IMR-90 (cell line): ENCODE measurements at regions not wholly inside any gene's neighbourhood (a gene's known extent, or its start where the extent isn't known, plus 50 kb on each side); places are given as distances from the start of the nearest gene placed in this dataset.

Experiments
- ATAC-seq: fragments of 200-7000 bp; cut with Tn5 transposase; 2 replicates; pipeline ENCODE4 v1.9.1; 2020; ENCODE audit warnings: low read depth, mild to moderate bottlenecking, moderate library complexity
- BruUV-seq: library from RNA; stranded (reverse); fragments of 400-500 nt; replicated peaks from 2 replicates; lab custom pipeline; 2021; lab: Mats Ljungman, UMichigan
- CTCF ChIA-PET: fragments of 300-600 bp; formaldehyde crosslinking; extraction: SDS; loops from one replicate; lab custom pipeline; 2021; ENCODE audit warnings: antibody characterized with exemption; lab: Yijun Ruan, JAX
- POLR2A ChIA-PET: fragments of 300-600 bp; sonication (Branson Sonifier 250); formaldehyde crosslinking; loops from one replicate; lab custom pipeline; 2022; ENCODE audit warnings: antibody characterized with exemption; ENCODE audit not compliant: unreplicated experiment; lab: Charles Lee
- DNase-seq: peaks from one replicate; pipeline ENCODE4 v3.0.0; 2013
- H2AFZ ChIP-seq: replicated peaks from 2 replicates; pipeline ENCODE3; 2013; ENCODE audit warnings: low read length, mild to moderate bottlenecking; ENCODE audit not compliant: poor library complexity
- H2AK5ac ChIP-seq: 2 replicates; pipeline ENCODE4 v1.6.1; 2013; ENCODE audit warnings: low read depth, low read length, inconsistent platforms
- H2AK9ac ChIP-seq: replicated peaks from 2 replicates; pipeline ENCODE3; 2013; ENCODE audit warnings: mild to moderate bottlenecking, low read depth, low read length, moderate library complexity; ENCODE audit not compliant: poor library complexity
- H2BK120ac ChIP-seq: 2 replicates; pipeline ENCODE4 v1.6.1; 2013; ENCODE audit warnings: low read depth, low read length, inconsistent platforms
- H2BK15ac ChIP-seq: 3 replicates; pipeline ENCODE4 v1.6.1; 2013; ENCODE audit warnings: low read depth, low read length, inconsistent platforms
- H2BK20ac ChIP-seq: 2 replicates; pipeline ENCODE4 v1.6.1; 2013; ENCODE audit warnings: low read depth, mild to moderate bottlenecking, inconsistent platforms, low read length, moderate library complexity
- H2BK5ac ChIP-seq: 2 replicates; pipeline ENCODE4 v1.6.1; 2013; ENCODE audit warnings: mild to moderate bottlenecking, low read depth, low read length, inconsistent platforms; ENCODE audit not compliant: poor library complexity, severe bottlenecking
- H3K14ac ChIP-seq: replicated peaks from 2 replicates; pipeline ENCODE4 v1.6.1; 2013; ENCODE audit warnings: low read depth, low read length, inconsistent platforms
- H3K18ac ChIP-seq: 2 replicates; pipeline ENCODE4 v1.6.1; 2013; ENCODE audit warnings: low read depth, low read length, control low read depth
- H3K23ac ChIP-seq: 2 replicates; pipeline ENCODE4 v1.6.1; 2013; ENCODE audit warnings: low read depth, low read length, inconsistent platforms
- H3K27ac ChIP-seq: 2 replicates; pipeline ENCODE4 v1.5.1; 2013; ENCODE audit warnings: mild to moderate bottlenecking, control low read depth, low read length; ENCODE audit not compliant: insufficient read depth
- H3K27me3 ChIP-seq: 2 replicates; pipeline ENCODE4 v1.6.1; 2013; ENCODE audit warnings: low read length; ENCODE audit not compliant: control insufficient read depth, insufficient read depth
- H3K36me3 ChIP-seq: 2 replicates; pipeline ENCODE4 v1.6.1; 2013; ENCODE audit warnings: low read length, mixed read lengths; ENCODE audit not compliant: control insufficient read depth, insufficient read depth
- H3K4ac ChIP-seq: 2 replicates; pipeline ENCODE4 v1.6.1; 2013; ENCODE audit warnings: low read depth, low read length, inconsistent platforms
- H3K4me1 ChIP-seq: 2 replicates; pipeline ENCODE4 v1.6.1; 2013; ENCODE audit warnings: low read length, mixed read lengths; ENCODE audit not compliant: control insufficient read depth, insufficient read depth
- H3K4me2 ChIP-seq: 2 replicates; pipeline ENCODE4 v1.6.1; 2013; ENCODE audit warnings: low read depth, mild to moderate bottlenecking, control low read depth, low read length, moderate library complexity
- H3K4me3 ChIP-seq: 2 replicates; pipeline ENCODE4 v1.5.1; 2013; ENCODE audit warnings: low read depth, mild to moderate bottlenecking, control low read depth, low read length, moderate library complexity; ENCODE audit not compliant: insufficient read depth
- H3K56ac ChIP-seq: 2 replicates; pipeline ENCODE4 v1.6.1; 2013; ENCODE audit warnings: low read length, inconsistent platforms; ENCODE audit not compliant: insufficient read depth; ENCODE audit errors: extremely low read depth
- H3K79me1 ChIP-seq, 2 experiments: 2 replicates each; pipeline ENCODE4 v1.6.1; 2013; ENCODE audit warnings: low read length in 2 of 2, inconsistent platforms in 1 of 2, low read depth in 1 of 2
- H3K9ac ChIP-seq: 2 replicates; pipeline ENCODE4 v1.6.1; 2013; ENCODE audit warnings: low read depth, low read length, control low read depth
- H3K9me1 ChIP-seq: 2 replicates; pipeline ENCODE4 v1.6.1; 2013; ENCODE audit warnings: low read length, inconsistent platforms; ENCODE audit not compliant: insufficient read depth
- H3K9me3 ChIP-seq: 2 replicates; pipeline ENCODE4 v1.6.1; 2013; ENCODE audit warnings: low read length; ENCODE audit not compliant: control insufficient read depth, insufficient read depth
- H4K20me1 ChIP-seq: 2 replicates; pipeline ENCODE4 v1.6.1; 2013; ENCODE audit warnings: low read length, inconsistent platforms; ENCODE audit not compliant: insufficient read depth
- H4K5ac ChIP-seq: 2 replicates; pipeline ENCODE4 v1.6.1; 2013; ENCODE audit warnings: mild to moderate bottlenecking, low read depth, low read length, control low read depth
- H4K8ac ChIP-seq, 2 experiments: 2 replicates each; pipeline ENCODE4 v1.6.1; 2013; ENCODE audit warnings: low read depth in 2 of 2, low read length in 2 of 2, control low read depth in 1 of 2, inconsistent platforms in 1 of 2
- H4K91ac ChIP-seq: 2 replicates; pipeline ENCODE4 v1.6.1; 2013; ENCODE audit warnings: low read depth, low read length, inconsistent platforms; ENCODE audit not compliant: insufficient read depth
- BHLHE40 ChIP-seq: fragments of 150-350 bp; IDR thresholded peaks from 2 replicates; pipeline ENCODE4 v1.6.1; 2016; ENCODE audit warnings: mild to moderate bottlenecking, low read depth, low read length
- CEBPB ChIP-seq: IDR thresholded peaks from 2 replicates; pipeline ENCODE4 v1.6.1; 2012; ENCODE audit warnings: low read depth, low read length, improper control_type of control experiment
- CHD1 ChIP-seq: IDR thresholded peaks from 2 replicates; pipeline ENCODE4 v1.6.1; 2012; ENCODE audit warnings: low read depth, low read length, improper control_type of control experiment
- FOS ChIP-seq: fragments of 150-350 bp; IDR thresholded peaks from 2 replicates; pipeline ENCODE4 v1.6.1; 2016; ENCODE audit warnings: low read depth, low read length
- MAFK ChIP-seq: IDR thresholded peaks from 2 replicates; pipeline ENCODE4 v1.6.1; 2012; ENCODE audit warnings: low read depth, low read length, improper control_type of control experiment
- MXI1 ChIP-seq: IDR thresholded peaks from 2 replicates; pipeline ENCODE4 v1.6.1; 2012; ENCODE audit warnings: low read depth, mild to moderate bottlenecking, low read length, moderate library complexity, borderline replicate concordance
- POLR2A ChIP-seq: IDR thresholded peaks from 2 replicates; pipeline ENCODE4 v1.6.1; 2012; ENCODE audit warnings: mild to moderate bottlenecking, low read depth, low read length
- RAD21 ChIP-seq: IDR thresholded peaks from 2 replicates; pipeline ENCODE4 v1.6.1; 2012; ENCODE audit warnings: low read length, improper control_type of control experiment
- RCOR1 ChIP-seq: IDR thresholded peaks from 2 replicates; pipeline ENCODE4 v1.6.1; 2012; ENCODE audit warnings: mild to moderate bottlenecking, low read length, improper control_type of control experiment; ENCODE audit not compliant: insufficient replicate concordance
- SMC3 ChIP-seq: fragments of 150-350 bp; IDR thresholded peaks from 2 replicates; pipeline ENCODE4 v1.6.1; 2016; ENCODE audit warnings: low read depth, mild to moderate bottlenecking, antibody characterized with exemption, low read length, moderate library complexity
- WGBS, 2 experiments: methylation state at CpG; one replicate each; pipeline versions ENCODE4 v1.1.5 to v1.1.7; 2013; ENCODE audit warnings: missing lambda C conversion rate in 2 of 2; ENCODE audit not compliant: insufficient read length in 1 of 2; ENCODE audit errors: extremely low coverage in 2 of 2; 5-methylcytosine and 5-hydroxymethylcytosine counted together
- dilution Hi-C: fragments of 300-500 bp; cut with HindIII; formaldehyde crosslinking; loops from one replicate; pipeline ENCODE4 v1.14.3; 2018; ENCODE audit warnings: low sequenced_read_pairs; ENCODE audit not compliant: unreplicated experiment
- in situ Hi-C: fragments of 300-500 bp; cut with MboI; formaldehyde crosslinking; loops from 3 replicates; pipeline ENCODE4 v1.14.3; 2019; ENCODE audit warnings: low sequenced_read_pairs, inconsistent platforms, mixed read lengths
- intact Hi-C: fragments of 100-400 bp; cut with micrococcal nuclease; formaldehyde crosslinking; loops from 2 replicates; pipeline ENCODE4 v1.10.0; 2022
- TF ChIP-seq, protein P1 (sequence below): fragments of 150-350 bp; IDR thresholded peaks from 2 replicates; pipeline ENCODE4 v1.6.1; 2016; ENCODE audit warnings: low read depth, mild to moderate bottlenecking, low read length, moderate library complexity, borderline replicate concordance

DNA sequence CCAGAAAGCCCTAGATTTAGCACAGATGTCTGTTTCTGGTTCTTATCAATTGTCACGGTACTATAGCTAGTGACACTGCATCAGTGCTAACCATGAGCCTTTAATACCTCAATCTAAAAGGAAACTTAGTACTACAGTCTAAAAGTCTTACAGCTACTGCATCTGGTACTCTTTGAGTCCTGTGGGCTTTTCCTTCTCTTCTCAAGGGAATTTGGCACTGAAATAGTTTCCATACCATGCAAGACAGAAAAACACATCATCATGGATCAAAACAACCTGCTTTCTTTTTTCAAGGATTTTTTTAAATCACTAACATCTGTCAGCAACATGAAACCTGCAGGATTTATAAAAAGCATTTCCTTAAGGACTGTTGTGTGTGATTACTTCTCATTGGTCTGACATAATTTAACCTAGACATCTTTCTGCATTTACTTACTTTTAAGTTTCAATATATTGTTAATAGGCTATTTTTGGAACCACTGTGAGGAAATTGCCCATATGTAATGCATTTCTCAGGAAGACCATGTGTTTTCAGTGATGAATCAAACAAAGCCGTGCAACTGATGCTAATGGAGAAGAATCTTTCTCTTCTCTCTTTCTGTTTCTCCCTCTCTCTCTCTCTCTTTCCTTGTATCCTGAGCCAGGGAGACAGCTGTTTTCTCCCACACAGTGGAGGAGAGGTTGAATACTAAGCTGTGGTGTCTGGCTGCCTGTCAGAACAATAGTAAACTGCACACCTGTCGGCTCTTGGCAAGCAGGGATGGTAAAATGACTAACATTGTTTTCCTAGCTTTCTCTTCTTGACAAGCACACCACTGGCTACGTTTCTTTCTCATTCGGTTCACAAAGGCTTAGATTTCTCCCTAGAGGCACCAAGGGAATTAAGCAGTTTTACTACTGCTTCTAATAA, 273.4 kb downstream of the CSNK1G3 start (continued):
- TF ChIP-seq, protein P1, sequence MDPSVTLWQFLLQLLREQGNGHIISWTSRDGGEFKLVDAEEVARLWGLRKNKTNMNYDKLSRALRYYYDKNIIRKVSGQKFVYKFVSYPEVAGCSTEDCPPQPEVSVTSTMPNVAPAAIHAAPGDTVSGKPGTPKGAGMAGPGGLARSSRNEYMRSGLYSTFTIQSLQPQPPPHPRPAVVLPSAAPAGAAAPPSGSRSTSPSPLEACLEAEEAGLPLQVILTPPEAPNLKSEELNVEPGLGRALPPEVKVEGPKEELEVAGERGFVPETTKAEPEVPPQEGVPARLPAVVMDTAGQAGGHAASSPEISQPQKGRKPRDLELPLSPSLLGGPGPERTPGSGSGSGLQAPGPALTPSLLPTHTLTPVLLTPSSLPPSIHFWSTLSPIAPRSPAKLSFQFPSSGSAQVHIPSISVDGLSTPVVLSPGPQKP: no peak

DNA sequence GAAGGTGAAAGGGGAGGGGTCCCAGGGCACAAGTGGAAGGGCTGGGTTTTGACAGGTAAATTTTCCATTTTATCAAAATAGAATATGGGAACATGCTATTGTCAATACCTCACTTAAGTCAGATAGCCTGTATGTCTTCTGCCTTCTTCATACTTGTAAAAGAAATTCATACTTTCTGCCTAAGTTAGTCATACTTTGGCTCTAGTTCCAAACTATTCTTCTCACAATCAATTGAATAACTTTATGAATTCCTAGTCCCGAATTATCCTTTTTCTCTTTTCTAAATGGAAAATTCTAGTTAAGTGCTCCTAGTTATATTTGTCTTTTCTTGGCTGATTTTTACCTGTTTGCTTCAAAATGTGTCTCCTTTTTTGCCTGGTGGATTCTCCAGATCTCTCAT, 271.4 kb downstream of the CSNK1G3 start:
- Histone ChIP-seq H3K4me1 (0 out of 2 replicates have a peak, but pooled peaks cover 2% of the 10 kb centered on the region), H2AFZ (no peak overlapping the region), H2AK9ac (no peak overlapping the region), H2BK5ac (no peak overlapping the region), H3K79me1 (no peaks in the 10 kb centered on the region), H3K9me3 (no peaks in the 10 kb centered on the region; the same call in 1 of the 2 replicates), H4K20me1 (no peaks in the 10 kb centered on the region), H3K27me3 (no peaks in the 10 kb centered on the region; the same call in 1 of the 2 replicates), H3K4ac (no peak overlapping the region), H4K8ac (no peak overlapping the region), H2AK5ac (no peak overlapping the region), H4K91ac (no peak overlapping the region), H2BK20ac (no peak overlapping the region), H3K27ac (no peak overlapping the region), H3K4me2 (no peak overlapping the region), H3K9me1 (no peaks in the 10 kb centered on the region), H2BK15ac (no peak overlapping the region), H3K18ac (no peak overlapping the region), H3K4me3 (no peak overlapping the region), H3K23ac (no peak overlapping the region), H2BK120ac (no peak overlapping the region), H3K14ac (no peak overlapping the region), H4K5ac (no peak overlapping the region), H3K9ac (no peak overlapping the region), H3K36me3 (no peaks in the 10 kb centered on the region), H3K56ac (no peak overlapping the region)
- intact Hi-C loops: no loop called here
- DNase-seq (peak; percentile 10), ATAC-seq (no peak)
- CTCF ChIA-PET: no interaction called here
- no TSS peak for BruUV-seq
- no peak for TF ChIP-seq CHD1
- no peak for TF ChIP-seq RAD21
- TF ChIP-seq, protein P1: no peak
- TF ChIP-seq SMC3: no peak
- TF ChIP-seq MXI1: no peak
- no peak for TF ChIP-seq CEBPB
- no peak for TF ChIP-seq FOS
- no peak for TF ChIP-seq BHLHE40
- TF ChIP-seq RCOR1: no peak
- TF ChIP-seq MAFK: no peak
- TF ChIP-seq POLR2A: no peak
- in situ Hi-C loops: no loop called here
- POLR2A ChIA-PET: no interaction called here
- no CpG with 5 or more reads among the region's 1 CpG for WGBS, 2 experiments
- dilution Hi-C loops: no loop called here
